Activated naive CD4-positive, alpha-beta T cell treated with anti-CD3 and anti-CD28 coated beads, Interleukin-2, amount 50 U/mL, for 24 hours (primary cell): ENCODE measurements at regions not wholly inside any gene's neighbourhood (a gene's known extent, or its start where the extent isn't known, plus 50 kb on each side); places are given as distances from the start of the nearest gene placed in this dataset.
"Not testable (repeated sequence)": the region's sequence is repeated elsewhere in the genome, so short reads cannot be mapped to it uniquely, and the experiment has no call there.

Experiments
- H3K27ac Mint-ChIP-seq: one replicate; pipeline ENCODE4 v1.8.0; 2021; ENCODE audit warnings: mild to moderate bottlenecking, mixed read lengths
- H3K27me3 Mint-ChIP-seq: one replicate; pipeline ENCODE4 v1.8.0; 2021; ENCODE audit warnings: mixed read lengths
- H3K36me3 Mint-ChIP-seq: one replicate; pipeline ENCODE4 v1.8.0; 2021; ENCODE audit warnings: mixed read lengths
- H3K4me1 Mint-ChIP-seq: one replicate; pipeline ENCODE4 v1.8.0; 2021; ENCODE audit warnings: mixed read lengths
- H3K4me3 Mint-ChIP-seq: one replicate; pipeline ENCODE4 v1.8.0; 2021; ENCODE audit warnings: mild to moderate bottlenecking, mixed read lengths
- H3K9me3 Mint-ChIP-seq: one replicate; pipeline ENCODE4 v1.8.0; 2021; ENCODE audit warnings: mixed read lengths

DNA sequence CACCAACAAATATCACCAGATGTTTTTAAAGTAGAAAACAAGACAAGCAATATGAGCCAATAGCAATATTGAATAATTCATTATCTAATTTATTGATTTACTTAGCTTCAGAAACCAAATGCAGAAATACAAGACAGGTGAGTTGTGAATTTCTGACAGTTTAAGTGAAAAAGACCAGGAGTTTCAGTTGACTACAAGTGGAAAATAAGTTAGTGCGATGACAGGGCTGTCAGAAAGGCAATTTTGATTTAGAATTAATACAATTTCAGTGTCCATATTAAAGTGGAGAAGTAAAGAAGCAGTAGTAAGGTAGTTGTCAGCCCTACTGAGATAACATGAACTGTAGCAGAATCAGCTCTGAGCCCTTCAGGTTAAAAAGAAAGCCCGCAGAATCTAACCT lies 1066.7 kb upstream of the ATXN8OS start:
- Mint-ChIP-seq H3K27ac (no peak overlapping the region), H3K4me3 (no peak overlapping the region), H3K27me3 (no peaks in the 10 kb centered on the region), H3K4me1 (no peaks in the 10 kb centered on the region), H3K36me3 (no peaks in the 10 kb centered on the region), H3K9me3 (peaks cover 29% of the 10 kb centered on the region)

DNA sequence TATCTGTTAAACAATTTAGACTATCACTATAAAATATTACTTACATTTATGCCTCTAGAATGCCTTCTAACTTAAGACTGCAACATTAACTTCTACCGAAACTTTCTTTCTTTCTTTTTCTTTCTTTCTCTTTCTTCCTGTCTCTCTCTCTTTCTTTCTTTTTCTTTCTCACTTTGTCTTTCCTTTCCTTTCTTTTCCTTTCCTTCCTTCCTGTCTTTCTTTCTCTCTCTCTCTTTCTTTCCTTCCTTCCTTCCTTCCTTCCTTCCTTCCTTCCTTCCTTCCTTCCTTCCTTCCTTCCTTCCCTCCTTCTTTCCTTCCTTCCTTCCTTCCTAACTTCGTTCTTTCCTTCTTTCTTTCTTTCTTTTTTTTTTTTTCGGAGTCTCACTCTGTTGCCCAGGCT lies 1071.9 kb upstream of the ATXN8OS start:
- no peak overlapping the region for H3K4me3 Mint-ChIP-seq
- H3K36me3 Mint-ChIP-seq: no peaks in the 10 kb centered on the region
- H3K27ac Mint-ChIP-seq: no peak overlapping the region
- H3K4me1 Mint-ChIP-seq: no peaks in the 10 kb centered on the region
- no peaks in the 10 kb centered on the region for H3K27me3 Mint-ChIP-seq
- H3K9me3 Mint-ChIP-seq: peaks cover 13% of the 10 kb centered on the region

DNA sequence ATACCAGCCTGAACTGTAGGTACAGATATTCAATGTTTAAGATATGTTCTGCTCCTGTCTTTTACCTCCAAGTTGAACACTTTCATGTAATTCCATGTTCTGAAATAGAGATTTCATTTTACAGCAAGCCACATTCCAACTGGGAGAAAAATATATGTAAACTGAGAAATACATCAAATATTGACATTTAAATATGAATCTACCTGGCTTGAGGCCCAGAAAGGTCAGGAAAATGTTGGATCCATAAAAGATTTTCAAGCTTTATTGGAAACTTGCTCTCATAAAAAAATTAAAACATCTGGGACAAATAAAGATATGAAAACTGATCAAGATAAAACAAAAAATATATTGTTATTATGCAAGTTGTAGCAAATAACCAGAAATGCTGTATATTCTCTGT lies 1078.7 kb upstream of the ATXN8OS start:
- Mint-ChIP-seq H3K4me1 (no peaks in the 10 kb centered on the region), H3K27me3 (no peaks in the 10 kb centered on the region), H3K36me3 (no peaks in the 10 kb centered on the region), H3K4me3 (no peak overlapping the region), H3K27ac (no peak overlapping the region), H3K9me3 (no peaks in the 10 kb centered on the region)

DNA sequence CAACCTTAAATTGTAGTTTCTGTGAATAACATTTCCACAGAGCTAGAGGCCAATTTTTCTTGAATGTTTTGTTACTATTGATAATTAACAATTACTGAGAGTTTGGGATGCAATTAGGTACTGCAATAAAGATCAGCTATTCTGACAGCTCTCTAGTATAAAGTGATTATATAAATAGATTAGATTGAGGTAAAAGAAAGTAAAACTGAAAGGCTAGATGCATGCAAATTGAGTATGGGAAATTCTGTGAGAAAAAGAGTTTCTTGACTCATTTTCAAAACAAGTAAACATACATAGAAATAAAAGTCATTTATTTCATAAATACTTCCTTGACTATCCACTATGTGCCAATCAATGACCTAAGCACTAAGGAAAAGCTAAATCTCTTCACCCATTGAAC lies 1087.5 kb upstream of the ATXN8OS start:
- Mint-ChIP-seq H3K4me1 (no peaks in the 10 kb centered on the region), H3K36me3 (no peaks in the 10 kb centered on the region), H3K27me3 (no peaks in the 10 kb centered on the region), H3K9me3 (peaks cover 8% of the 10 kb centered on the region), H3K27ac (no peak overlapping the region), H3K4me3 (no peak overlapping the region)

DNA sequence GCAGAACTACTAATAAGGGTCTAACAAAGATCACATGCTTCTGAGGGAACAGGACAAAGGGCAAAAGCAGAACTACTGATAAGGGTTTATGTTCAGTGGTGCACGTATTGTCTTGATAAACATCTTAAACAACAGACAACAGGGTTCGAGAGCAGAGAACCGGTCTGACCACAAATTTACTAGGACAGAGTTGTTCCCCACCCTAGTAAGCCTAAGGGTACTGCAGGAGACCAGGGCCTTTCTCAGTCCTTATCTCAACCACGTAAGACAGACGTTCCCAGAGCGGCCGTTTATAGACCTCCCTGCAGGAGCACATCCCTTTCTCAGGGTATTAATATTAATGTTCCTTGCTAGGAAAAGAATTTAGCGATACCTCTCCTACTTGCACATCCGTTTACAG lies 1089.5 kb upstream of the ATXN8OS start:
- not testable (repeated sequence) for H3K27me3 Mint-ChIP-seq, H3K4me1 Mint-ChIP-seq, H3K36me3 Mint-ChIP-seq, H3K4me3 Mint-ChIP-seq, H3K9me3 Mint-ChIP-seq, H3K27ac Mint-ChIP-seq

DNA sequence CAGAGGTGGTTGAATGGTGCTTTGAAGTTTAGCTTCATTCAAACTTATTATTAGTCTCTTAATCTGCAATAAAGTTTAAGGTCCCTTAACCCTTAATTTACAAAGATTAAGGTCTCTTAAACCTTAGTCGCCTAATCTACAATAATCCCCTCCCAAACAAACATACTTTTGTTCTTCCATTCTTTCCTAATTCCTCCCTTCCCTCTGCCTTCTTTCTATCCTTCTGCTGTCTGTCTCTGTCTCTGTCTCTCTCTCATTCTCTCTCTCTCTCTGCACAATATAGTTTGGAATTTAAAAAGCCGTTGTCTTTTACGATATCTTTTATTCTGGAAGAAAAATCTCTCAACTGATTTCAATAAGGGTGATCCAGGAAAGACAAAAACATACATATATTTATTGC lies 1096.8 kb upstream of the ATXN8OS start:
- Mint-ChIP-seq H3K27me3 (no peaks in the 10 kb centered on the region), H3K9me3 (peaks cover 4% of the 10 kb centered on the region), H3K27ac (no peak overlapping the region), H3K4me1 (no peaks in the 10 kb centered on the region), H3K36me3 (no peaks in the 10 kb centered on the region), H3K4me3 (no peak overlapping the region)

DNA sequence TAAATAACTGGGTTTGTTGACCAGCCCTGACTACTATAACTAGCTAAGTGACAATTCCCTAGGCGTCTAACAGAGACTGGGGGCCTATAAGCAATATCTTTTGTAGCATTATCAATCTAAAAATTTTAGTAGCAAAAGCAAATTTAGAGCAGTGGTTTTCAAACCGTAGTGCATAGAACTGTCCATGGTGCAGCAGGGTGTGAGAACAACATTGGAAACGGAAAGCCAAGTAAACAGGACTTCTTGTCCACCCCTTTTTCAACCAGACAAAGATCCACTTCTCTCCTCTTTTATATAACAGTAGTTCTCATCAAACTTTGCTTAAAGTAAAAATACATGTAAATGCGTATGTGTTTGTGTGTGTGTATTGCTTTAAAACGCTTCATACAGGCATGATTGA lies 1099.1 kb upstream of the ATXN8OS start:
- peaks cover 4% of the 10 kb centered on the region for H3K9me3 Mint-ChIP-seq
- no peaks in the 10 kb centered on the region for H3K36me3 Mint-ChIP-seq
- no peak overlapping the region for H3K4me3 Mint-ChIP-seq
- H3K27ac Mint-ChIP-seq: no peak overlapping the region
- H3K27me3 Mint-ChIP-seq: no peaks in the 10 kb centered on the region
- no peaks in the 10 kb centered on the region for H3K4me1 Mint-ChIP-seq

DNA sequence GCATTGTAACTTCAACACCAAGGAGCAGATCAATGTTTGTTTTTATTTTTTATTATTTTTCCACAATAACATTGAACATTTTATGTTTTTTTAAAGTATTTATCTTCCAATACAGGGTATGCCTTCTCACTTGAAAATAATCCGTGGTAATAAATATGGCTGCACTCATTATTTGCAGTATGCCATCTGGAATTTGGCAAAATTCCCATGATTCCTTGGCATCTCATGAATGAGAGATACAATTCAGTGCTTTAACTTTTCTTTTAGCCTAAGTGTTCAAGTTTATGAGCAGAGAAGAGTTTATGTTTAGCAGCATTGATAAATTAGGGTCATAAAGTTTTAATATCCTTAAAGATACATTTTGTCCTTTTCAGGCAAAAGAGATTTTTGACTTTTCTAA lies 1109.6 kb upstream of the ATXN8OS start:
- H3K4me3 Mint-ChIP-seq: no peak overlapping the region
- no peaks in the 10 kb centered on the region for H3K4me1 Mint-ChIP-seq

DNA sequence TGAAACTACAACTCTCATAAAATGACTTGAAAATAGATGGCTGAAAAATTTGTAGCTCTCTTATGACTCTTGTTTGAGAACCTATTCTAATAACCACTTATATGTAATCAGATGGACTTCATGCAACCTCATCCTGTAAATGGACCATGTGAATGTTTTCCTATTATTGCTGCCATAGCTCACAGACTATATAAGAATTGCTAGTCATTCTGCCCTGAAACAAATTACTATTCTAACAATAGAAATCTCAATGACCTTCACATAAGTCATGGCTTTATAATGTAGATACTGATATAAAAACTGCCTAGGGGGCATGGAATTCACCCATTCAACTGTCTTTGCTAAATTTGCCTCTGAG lies 1111.0 kb upstream of the ATXN8OS start:
- no peaks in the 10 kb centered on the region for H3K4me1 Mint-ChIP-seq
- H3K4me3 Mint-ChIP-seq: no peak overlapping the region
- no peaks in the 10 kb centered on the region for H3K27me3 Mint-ChIP-seq
- H3K27ac Mint-ChIP-seq: no peak overlapping the region
- no peaks in the 10 kb centered on the region for H3K36me3 Mint-ChIP-seq
- H3K9me3 Mint-ChIP-seq: peaks cover 15% of the 10 kb centered on the region

More for the DNA sequence above, 1109.6 kb upstream of the ATXN8OS start:
- no peaks in the 10 kb centered on the region for H3K27me3 Mint-ChIP-seq
- H3K36me3 Mint-ChIP-seq: no peaks in the 10 kb centered on the region
- H3K9me3 Mint-ChIP-seq: peaks cover 25% of the 10 kb centered on the region
- H3K27ac Mint-ChIP-seq: no peak overlapping the region

DNA sequence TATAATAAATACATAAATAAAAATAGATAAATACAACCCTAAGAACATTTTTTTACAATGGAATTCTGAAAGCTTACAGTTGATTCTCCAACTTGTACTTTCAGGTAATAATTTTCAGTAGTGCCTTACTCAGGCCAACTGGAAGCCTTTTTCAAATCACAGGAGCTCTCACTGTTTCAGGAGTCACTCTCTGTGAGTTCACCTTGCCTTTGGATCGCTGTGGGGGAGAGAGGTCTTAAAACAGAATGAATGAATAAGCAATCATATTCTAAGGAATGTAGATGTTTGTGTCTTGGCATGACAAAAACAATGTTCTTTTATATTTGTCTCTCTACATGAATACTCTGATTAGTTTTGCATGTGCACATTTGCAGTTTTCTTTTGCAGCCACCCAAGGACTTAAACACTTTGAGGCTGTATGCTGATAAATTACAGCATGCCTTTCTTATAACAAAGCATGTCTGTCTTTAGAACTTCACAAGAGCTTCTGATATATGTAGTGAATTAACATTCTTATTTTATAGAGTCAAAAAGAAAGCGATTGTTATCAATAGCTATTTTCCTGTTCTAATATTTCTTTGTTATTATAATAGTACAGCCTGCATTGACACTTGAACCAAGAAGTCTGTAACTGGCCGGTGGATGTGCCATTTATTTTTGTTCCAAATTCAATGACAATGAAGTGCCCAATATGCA lies 1111.5 kb upstream of the ATXN8OS start:
- Mint-ChIP-seq H3K4me1 (no peaks in the 10 kb centered on the region), H3K27me3 (no peaks in the 10 kb centered on the region), H3K27ac (no peak overlapping the region), H3K36me3 (no peaks in the 10 kb centered on the region), H3K4me3 (no peak overlapping the region), H3K9me3 (peaks cover 10% of the 10 kb centered on the region)

DNA sequence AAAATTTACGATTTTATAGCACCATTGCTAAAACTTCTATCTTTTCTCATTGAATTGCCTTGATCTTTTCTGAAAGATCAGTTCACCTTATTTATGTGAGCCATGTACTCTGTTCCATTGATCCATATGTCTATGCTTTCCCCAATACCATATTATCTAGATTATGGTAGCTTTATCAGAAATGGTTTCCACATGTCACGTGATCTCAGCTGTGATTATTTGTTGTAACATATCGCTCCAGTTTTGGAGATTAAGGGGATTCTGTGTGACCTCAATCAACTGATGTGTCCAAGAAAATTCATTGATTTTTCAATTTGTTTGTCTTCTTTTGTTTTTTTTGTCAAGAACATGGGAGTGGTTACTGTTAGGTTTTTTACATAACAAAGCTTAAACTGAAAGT lies 1114.5 kb upstream of the ATXN8OS start:
- Mint-ChIP-seq H3K27ac (no peak overlapping the region), H3K27me3 (no peaks in the 10 kb centered on the region), H3K9me3 (no peaks in the 10 kb centered on the region), H3K4me3 (no peak overlapping the region), H3K4me1 (no peaks in the 10 kb centered on the region), H3K36me3 (no peaks in the 10 kb centered on the region)

DNA sequence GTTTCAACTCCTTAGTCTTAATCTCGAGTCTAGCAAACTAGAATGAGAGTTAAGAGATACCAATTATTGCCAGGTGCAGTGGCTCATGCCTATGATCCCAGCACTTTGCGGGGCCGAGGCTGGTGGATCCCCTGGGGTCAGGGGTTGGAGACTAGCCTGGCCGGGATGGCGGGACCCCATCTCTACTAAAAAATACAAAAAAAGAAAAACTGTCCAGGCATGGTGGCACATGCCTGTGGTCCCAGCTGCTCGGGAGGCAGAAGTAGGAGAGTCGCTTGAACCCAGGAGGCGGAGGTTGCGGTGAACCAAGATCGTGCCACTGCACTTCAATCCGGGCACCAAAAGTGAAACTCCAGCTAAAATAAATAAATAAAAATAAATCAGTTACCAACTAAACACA lies 1119.5 kb upstream of the ATXN8OS start:
- H3K9me3 Mint-ChIP-seq: no peaks in the 10 kb centered on the region
- no peaks in the 10 kb centered on the region for H3K27me3 Mint-ChIP-seq
- no peak overlapping the region for H3K4me3 Mint-ChIP-seq
- no peak overlapping the region for H3K27ac Mint-ChIP-seq
- no peaks in the 10 kb centered on the region for H3K4me1 Mint-ChIP-seq
- H3K36me3 Mint-ChIP-seq: no peaks in the 10 kb centered on the region

DNA sequence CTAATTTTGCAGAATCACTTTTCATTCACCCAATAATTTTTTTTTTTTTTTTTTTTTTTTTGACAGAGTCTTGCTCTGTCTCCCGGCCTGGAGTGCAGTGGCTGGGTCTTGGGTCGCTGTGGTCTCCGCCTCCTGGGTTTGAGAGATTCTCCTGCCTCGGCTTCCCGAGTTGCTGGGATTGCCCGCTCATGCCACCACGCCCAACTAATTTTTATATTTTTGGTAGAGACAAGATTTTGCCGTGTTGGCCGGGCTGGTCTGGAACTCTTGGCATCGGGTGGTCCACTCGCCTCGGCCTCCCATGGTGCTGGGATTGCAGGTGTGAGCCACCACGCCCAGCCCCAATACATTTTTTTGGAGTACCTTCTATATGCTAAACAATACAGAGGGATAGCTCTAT lies 1120.0 kb upstream of the ATXN8OS start:
- H3K9me3 Mint-ChIP-seq: no peaks in the 10 kb centered on the region
- H3K4me3 Mint-ChIP-seq: no peak overlapping the region
- H3K27me3 Mint-ChIP-seq: no peaks in the 10 kb centered on the region
- no peaks in the 10 kb centered on the region for H3K4me1 Mint-ChIP-seq
- no peak overlapping the region for H3K27ac Mint-ChIP-seq
- H3K36me3 Mint-ChIP-seq: no peaks in the 10 kb centered on the region

DNA sequence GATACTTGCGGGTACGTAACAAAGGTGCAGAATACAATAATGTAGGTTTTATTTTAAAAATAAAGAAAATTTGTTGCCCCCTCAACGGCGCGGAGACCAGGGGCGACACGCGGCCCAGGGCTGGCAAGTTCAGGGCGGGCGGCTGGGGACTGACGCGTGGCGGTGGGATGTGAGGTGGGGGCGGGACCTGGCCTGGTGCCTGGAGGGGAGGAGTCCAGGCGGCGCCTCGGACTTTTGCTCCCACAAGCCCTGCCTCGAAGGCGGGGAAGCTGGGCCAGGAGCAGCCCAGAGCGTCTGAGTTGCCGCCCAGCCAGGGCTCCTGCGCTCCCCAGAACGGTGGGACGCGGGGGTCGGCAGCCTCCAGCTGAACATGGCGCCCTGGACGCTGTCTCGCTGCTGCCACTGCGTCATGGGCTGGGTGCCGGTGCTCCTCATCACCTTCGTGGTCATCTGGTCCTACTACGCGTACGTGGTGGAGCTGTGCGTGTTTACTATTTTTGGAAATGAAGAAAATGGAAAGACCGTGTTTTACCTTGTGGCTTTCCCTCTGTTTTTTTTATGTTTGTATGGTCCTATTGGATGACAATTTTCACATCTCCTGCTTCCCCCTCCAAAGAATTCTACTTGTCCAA lies 1122.8 kb upstream of the ATXN8OS start:
- no peaks in the 10 kb centered on the region for H3K4me1 Mint-ChIP-seq
- H3K27ac Mint-ChIP-seq: no peak overlapping the region
- H3K4me3 Mint-ChIP-seq: no peak overlapping the region
- no peaks in the 10 kb centered on the region for H3K27me3 Mint-ChIP-seq
- H3K36me3 Mint-ChIP-seq: no peaks in the 10 kb centered on the region
- H3K9me3 Mint-ChIP-seq: peaks cover 10% of the 10 kb centered on the region

DNA sequence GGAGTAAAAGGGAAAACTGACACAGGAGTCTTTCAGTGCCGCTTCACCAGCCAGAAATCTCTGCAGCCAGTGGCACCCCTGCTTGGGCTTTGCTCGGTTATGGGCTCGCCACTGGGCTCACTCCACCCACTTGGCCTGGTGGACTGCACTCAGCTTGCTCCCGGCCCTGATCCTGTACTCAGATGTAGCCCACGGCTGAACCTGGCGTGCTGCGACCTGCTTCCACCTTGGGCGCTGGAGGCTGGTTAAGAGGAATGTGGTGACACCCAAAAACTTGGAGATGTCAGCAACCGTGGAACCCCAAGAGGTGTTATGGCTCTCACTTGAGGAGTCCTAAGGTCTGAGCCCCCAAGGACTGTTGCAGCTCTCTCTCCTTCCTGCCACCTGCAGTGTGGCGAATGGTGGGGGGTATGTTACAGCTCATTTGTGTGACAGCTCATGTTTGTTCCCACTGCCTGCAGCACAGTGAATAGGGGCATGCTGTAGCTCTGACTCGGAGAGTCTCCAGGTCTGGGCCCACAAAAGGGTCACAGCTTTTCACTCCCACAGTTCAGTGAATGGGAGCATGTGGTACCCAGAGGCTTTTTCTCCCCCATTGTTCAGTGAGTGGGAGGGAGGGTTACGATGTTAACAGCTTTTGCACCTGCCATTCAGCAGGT lies 1124.5 kb upstream of the ATXN8OS start:
- Mint-ChIP-seq H3K4me3 (no peak overlapping the region), H3K4me1 (no peaks in the 10 kb centered on the region), H3K9me3 (peaks cover 12% of the 10 kb centered on the region), H3K36me3 (no peaks in the 10 kb centered on the region), H3K27me3 (no peaks in the 10 kb centered on the region), H3K27ac (no peak overlapping the region)

DNA sequence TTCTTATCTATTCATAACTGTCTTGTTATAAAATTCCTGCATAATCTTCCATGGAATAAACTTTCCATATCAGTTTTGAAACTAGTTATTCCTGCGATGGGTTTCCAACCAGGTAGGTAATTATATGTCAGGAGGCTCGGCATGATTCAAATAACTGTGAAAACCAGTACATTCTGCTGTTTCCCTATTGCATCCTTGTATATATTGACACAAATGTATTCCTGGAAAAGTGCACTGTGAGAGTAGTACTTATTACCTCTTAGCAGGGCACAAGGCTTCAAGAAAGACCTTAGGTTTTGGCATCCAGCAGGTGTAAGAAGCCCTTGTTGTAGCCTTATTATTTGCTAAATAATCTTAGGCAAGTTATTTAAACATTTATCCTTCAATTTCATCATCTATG lies 1131.3 kb upstream of the ATXN8OS start:
- Mint-ChIP-seq H3K9me3 (peaks cover 8% of the 10 kb centered on the region), H3K27ac (no peak overlapping the region), H3K4me1 (no peaks in the 10 kb centered on the region), H3K27me3 (no peaks in the 10 kb centered on the region), H3K4me3 (no peak overlapping the region), H3K36me3 (no peaks in the 10 kb centered on the region)
